ENCODE measurements at regions not wholly inside any gene's neighbourhood (a gene's known extent, or its start where the extent isn't known, plus 50 kb on each side); places are given as distances from the start of the nearest gene placed in this dataset.
"Not testable (repeated sequence)": the region's sequence is repeated elsewhere in the genome, so short reads cannot be mapped to it uniquely, and the experiment has no call there.

GRCh38 chr6:74420221-74420620, 724.2 kb downstream of the CD109 start:
- Histone ChIP-seq H3K27ac (ENCODE audit: low read length) (no peak overlapping the region), H3K9ac (ENCODE audit: low read depth, low read length) (no peak overlapping the region), H3K36me3 (ENCODE audit: insufficient read depth, low read depth, low read length) (no peaks in the 10 kb centered on the region), H3K27me3 (ENCODE audit: insufficient read depth, low read length) (no peaks in the 10 kb centered on the region), H3K4me3 (ENCODE audit: low read length) (no peak overlapping the region), H3K9me3 (ENCODE audit: insufficient read depth, low read depth, low read length) (no peaks in the 10 kb centered on the region), H3K4me1 (ENCODE audit: insufficient read depth, low read length) (no peaks in the 10 kb centered on the region)

GRCh38 chr6:74415056-74415455, 719.1 kb downstream of the CD109 start:
- Histone ChIP-seq H3K36me3 (ENCODE audit: insufficient read depth, low read depth, low read length) (no peaks in the 10 kb centered on the region), H3K9ac (ENCODE audit: low read depth, low read length) (no peak overlapping the region), H3K4me1 (ENCODE audit: insufficient read depth, low read length) (no peaks in the 10 kb centered on the region), H3K9me3 (ENCODE audit: insufficient read depth, low read depth, low read length) (no peaks in the 10 kb centered on the region), H3K27me3 (ENCODE audit: insufficient read depth, low read length) (no peaks in the 10 kb centered on the region), H3K27ac (ENCODE audit: low read length) (no peak overlapping the region), H3K4me3 (ENCODE audit: low read length) (no peak overlapping the region)

GRCh38 chr6:74410630-74411029, 714.6 kb downstream of the CD109 start:
- Histone ChIP-seq H3K4me1 (ENCODE audit: insufficient read depth, low read length) (no peaks in the 10 kb centered on the region), H3K36me3 (ENCODE audit: insufficient read depth, low read depth, low read length) (no peaks in the 10 kb centered on the region), H3K27ac (ENCODE audit: low read length) (no peak overlapping the region), H3K9ac (ENCODE audit: low read depth, low read length) (no peak overlapping the region), H3K27me3 (ENCODE audit: insufficient read depth, low read length) (no peaks in the 10 kb centered on the region), H3K4me3 (ENCODE audit: low read length) (no peak overlapping the region), H3K9me3 (ENCODE audit: insufficient read depth, low read depth, low read length) (no peaks in the 10 kb centered on the region)

GRCh38 chr6:74409447-74409846, 713.4 kb downstream of the CD109 start:
- no peak overlapping the region for H3K4me3 ChIP-seq (ENCODE audit: low read length)
- H3K27me3 ChIP-seq (ENCODE audit: insufficient read depth, low read length), result no peaks in the 10 kb centered on the region
- no peak overlapping the region for H3K27ac ChIP-seq (ENCODE audit: low read length)
- H3K4me1 ChIP-seq (ENCODE audit: insufficient read depth, low read length), result no peaks in the 10 kb centered on the region
- no peak overlapping the region for H3K9ac ChIP-seq (ENCODE audit: low read depth, low read length)
- no peaks in the 10 kb centered on the region for H3K36me3 ChIP-seq (ENCODE audit: insufficient read depth, low read depth, low read length)
- no peaks in the 10 kb centered on the region for H3K9me3 ChIP-seq (ENCODE audit: insufficient read depth, low read depth, low read length)

GRCh38 chr6:74408844-74409243, 712.8 kb downstream of the CD109 start:
- Histone ChIP-seq H3K4me3 (ENCODE audit: low read length) (no peak overlapping the region), H3K9me3 (ENCODE audit: insufficient read depth, low read depth, low read length) (no peaks in the 10 kb centered on the region), H3K27me3 (ENCODE audit: insufficient read depth, low read length) (no peaks in the 10 kb centered on the region), H3K36me3 (ENCODE audit: insufficient read depth, low read depth, low read length) (no peaks in the 10 kb centered on the region), H3K9ac (ENCODE audit: low read depth, low read length) (no peak overlapping the region), H3K27ac (ENCODE audit: low read length) (no peak overlapping the region), H3K4me1 (ENCODE audit: insufficient read depth, low read length) (no peaks in the 10 kb centered on the region)

GRCh38 chr6:74404366-74404765, 708.4 kb downstream of the CD109 start:
- H3K27ac ChIP-seq (ENCODE audit: low read length), result no peak overlapping the region
- no peaks in the 10 kb centered on the region for H3K27me3 ChIP-seq (ENCODE audit: insufficient read depth, low read length)
- H3K4me1 ChIP-seq (ENCODE audit: insufficient read depth, low read length), result no peaks in the 10 kb centered on the region
- H3K9me3 ChIP-seq (ENCODE audit: insufficient read depth, low read depth, low read length), result no peaks in the 10 kb centered on the region
- H3K4me3 ChIP-seq (ENCODE audit: low read length), result no peak overlapping the region
- H3K36me3 ChIP-seq (ENCODE audit: insufficient read depth, low read depth, low read length), result no peaks in the 10 kb centered on the region
- H3K9ac ChIP-seq (ENCODE audit: low read depth, low read length), result no peak overlapping the region

- Histone ChIP-seq H3K9me3 (ENCODE audit: insufficient read depth, low read depth, low read length) (no peaks in the 10 kb centered on the region), H3K4me3 (ENCODE audit: low read length) (no peak overlapping the region), H3K9ac (ENCODE audit: low read depth, low read length) (no peak overlapping the region), H3K36me3 (ENCODE audit: insufficient read depth, low read depth, low read length) (no peaks in the 10 kb centered on the region), H3K27me3 (ENCODE audit: insufficient read depth, low read length) (no peaks in the 10 kb centered on the region), H3K27ac (ENCODE audit: low read length) (no peak overlapping the region), H3K4me1 (ENCODE audit: insufficient read depth, low read length) (no peaks in the 10 kb centered on the region)
Measured at GRCh38 chr6:74402781-74403180, 706.8 kb downstream of the CD109 start.

- not testable (repeated sequence) for H3K36me3 ChIP-seq (ENCODE audit: insufficient read depth, low read depth, low read length); H3K4me1 ChIP-seq (ENCODE audit: insufficient read depth, low read length); H3K27me3 ChIP-seq (ENCODE audit: insufficient read depth, low read length); H3K9ac ChIP-seq (ENCODE audit: low read depth, low read length); H3K27ac ChIP-seq (ENCODE audit: low read length); H3K9me3 ChIP-seq (ENCODE audit: insufficient read depth, low read depth, low read length); H3K4me3 ChIP-seq (ENCODE audit: low read length)
Measured at GRCh38 chr6:74378437-74378836, 682.4 kb downstream of the CD109 start.

- Histone ChIP-seq H3K4me3 (ENCODE audit: low read length) (no peak overlapping the region), H3K9me3 (ENCODE audit: insufficient read depth, low read depth, low read length) (no peaks in the 10 kb centered on the region), H3K36me3 (ENCODE audit: insufficient read depth, low read depth, low read length) (no peaks in the 10 kb centered on the region), H3K4me1 (ENCODE audit: insufficient read depth, low read length) (no peaks in the 10 kb centered on the region), H3K27ac (ENCODE audit: low read length) (no peak overlapping the region), H3K27me3 (ENCODE audit: insufficient read depth, low read length) (no peaks in the 10 kb centered on the region), H3K9ac (ENCODE audit: low read depth, low read length) (no peak overlapping the region)
Measured at GRCh38 chr6:74369556-74369993, 673.6 kb downstream of the CD109 start.

GRCh38 chr6:74368746-74369145, 672.7 kb downstream of the CD109 start:
- Histone ChIP-seq H3K9me3 (ENCODE audit: insufficient read depth, low read depth, low read length) (no peaks in the 10 kb centered on the region), H3K9ac (ENCODE audit: low read depth, low read length) (no peak overlapping the region), H3K27me3 (ENCODE audit: insufficient read depth, low read length) (no peaks in the 10 kb centered on the region), H3K4me3 (ENCODE audit: low read length) (no peak overlapping the region), H3K4me1 (ENCODE audit: insufficient read depth, low read length) (no peaks in the 10 kb centered on the region), H3K27ac (ENCODE audit: low read length) (no peak overlapping the region), H3K36me3 (ENCODE audit: insufficient read depth, low read depth, low read length) (no peaks in the 10 kb centered on the region)

GRCh38 chr6:74366634-74367033, 670.6 kb downstream of the CD109 start:
- Histone ChIP-seq H3K27ac (ENCODE audit: low read length) (no peak overlapping the region), H3K9me3 (ENCODE audit: insufficient read depth, low read depth, low read length) (no peaks in the 10 kb centered on the region), H3K27me3 (ENCODE audit: insufficient read depth, low read length) (no peaks in the 10 kb centered on the region), H3K4me3 (ENCODE audit: low read length) (no peak overlapping the region), H3K36me3 (ENCODE audit: insufficient read depth, low read depth, low read length) (no peaks in the 10 kb centered on the region), H3K4me1 (ENCODE audit: insufficient read depth, low read length) (no peaks in the 10 kb centered on the region), H3K9ac (ENCODE audit: low read depth, low read length) (no peak overlapping the region)

GRCh38 chr6:74362391-74362790, 666.4 kb downstream of the CD109 start:
- Histone ChIP-seq H3K9me3 (ENCODE audit: insufficient read depth, low read depth, low read length) (no peaks in the 10 kb centered on the region), H3K36me3 (ENCODE audit: insufficient read depth, low read depth, low read length) (no peaks in the 10 kb centered on the region), H3K4me3 (ENCODE audit: low read length) (no peak overlapping the region), H3K27me3 (ENCODE audit: insufficient read depth, low read length) (no peaks in the 10 kb centered on the region), H3K9ac (ENCODE audit: low read depth, low read length) (no peak overlapping the region), H3K4me1 (ENCODE audit: insufficient read depth, low read length) (no peaks in the 10 kb centered on the region), H3K27ac (ENCODE audit: low read length) (no peak overlapping the region)

- no peaks in the 10 kb centered on the region for H3K27me3 ChIP-seq (ENCODE audit: insufficient read depth, low read length)
- H3K4me1 ChIP-seq (ENCODE audit: insufficient read depth, low read length), result no peaks in the 10 kb centered on the region
- H3K9ac ChIP-seq (ENCODE audit: low read depth, low read length), result no peak overlapping the region
- no peak overlapping the region for H3K27ac ChIP-seq (ENCODE audit: low read length)
- no peaks in the 10 kb centered on the region for H3K9me3 ChIP-seq (ENCODE audit: insufficient read depth, low read depth, low read length)
- H3K4me3 ChIP-seq (ENCODE audit: low read length), result no peak overlapping the region
- no peaks in the 10 kb centered on the region for H3K36me3 ChIP-seq (ENCODE audit: insufficient read depth, low read depth, low read length)
Measured at GRCh38 chr6:74357321-74357720, 661.3 kb downstream of the CD109 start.

Data from iPS-20b (cell line).